Neuronal stem cell (in vitro differentiated cells): ENCODE measurements at regions not wholly inside any gene's neighbourhood (a gene's known extent, or its start where the extent isn't known, plus 50 kb on each side); places are given as distances from the start of the nearest gene placed in this dataset.

ENCODE experiments used
- DNase-seq: peaks from one replicate; pipeline ENCODE4 v3.0.0-alpha.2; 2013; ENCODE audit warnings: low spot score
- H2AFZ ChIP-seq: one replicate; pipeline ENCODE4 v1.6.1; 2013; ENCODE audit warnings: mild to moderate bottlenecking, low read length, inconsistent platforms
- H2AK5ac ChIP-seq: 2 replicates; pipeline ENCODE4 v1.6.1; 2013; ENCODE audit warnings: low read depth, mild to moderate bottlenecking, inconsistent platforms, low read length, moderate library complexity, mixed read lengths
- H2BK120ac ChIP-seq: 2 replicates; pipeline ENCODE4 v1.6.1; 2013; ENCODE audit warnings: low read depth, mild to moderate bottlenecking, inconsistent platforms, low read length, moderate library complexity, mixed read lengths
- H2BK12ac ChIP-seq: one replicate; pipeline ENCODE4 v1.6.1; 2013; ENCODE audit warnings: low read length, inconsistent platforms
- H2BK15ac ChIP-seq: 2 replicates; pipeline ENCODE4 v1.6.1; 2013; ENCODE audit warnings: mild to moderate bottlenecking, low read length, inconsistent platforms, mixed read lengths
- H2BK5ac ChIP-seq: one replicate; pipeline ENCODE4 v1.6.1; 2013; ENCODE audit warnings: inconsistent platforms, mild to moderate bottlenecking, low read length, moderate library complexity
- H3K14ac ChIP-seq: one replicate; pipeline ENCODE4 v1.6.1; 2013; ENCODE audit warnings: low read length, inconsistent platforms
- H3K18ac ChIP-seq: 2 replicates; pipeline ENCODE4 v1.6.1; 2013; ENCODE audit warnings: low read length, inconsistent platforms
- H3K23ac ChIP-seq: 2 replicates; pipeline ENCODE4 v1.6.1; 2013; ENCODE audit warnings: low read depth, mild to moderate bottlenecking, mixed read lengths, low read length, inconsistent platforms; ENCODE audit not compliant: poor library complexity
- H3K27ac ChIP-seq: replicated peaks from 3 replicates; pipeline ENCODE4 v1.5.1; 2013; ENCODE audit warnings: low read length, inconsistent platforms
- H3K27me3 ChIP-seq, 3 experiments: 2 replicates each; pipeline ENCODE4 v1.6.1; 2013; ENCODE audit warnings: low read length in 3 of 3, mild to moderate bottlenecking in 2 of 3, inconsistent platforms in 1 of 3, low read depth in 1 of 3, mixed read lengths in 1 of 3, moderate library complexity in 1 of 3; ENCODE audit not compliant: control insufficient read depth in 3 of 3, insufficient read depth in 3 of 3
- H3K36me3 ChIP-seq, 2 donors: replicated peaks in 1 of 2; 2 replicates each; pipeline ENCODE4 v1.6.1; 2013; ENCODE audit warnings: low read length in 2 of 2; ENCODE audit not compliant: control insufficient read depth in 2 of 2, insufficient read depth in 2 of 2
- H3K4ac ChIP-seq: 2 replicates; pipeline ENCODE4 v1.6.1; 2013; ENCODE audit warnings: inconsistent platforms, mild to moderate bottlenecking, low read length, moderate library complexity
- H3K4me1 ChIP-seq, 2 donors: 1 replicate in 1 of 2; 2 replicates in 1 of 2; pipeline ENCODE4 v1.6.1; 2013; ENCODE audit warnings: low read length in 2 of 2, low read depth in 1 of 2; ENCODE audit not compliant: control insufficient read depth in 2 of 2, insufficient read depth in 1 of 2
- H3K4me2 ChIP-seq: one replicate; pipeline ENCODE4 v1.6.1; 2013; ENCODE audit warnings: mild to moderate bottlenecking, low read length, inconsistent platforms; ENCODE audit not compliant: insufficient read depth, poor library complexity, severe bottlenecking
- H3K4me3 ChIP-seq, 2 donors: 2 replicates each; pipeline ENCODE4 v1.5.1; 2013; ENCODE audit warnings: low read length in 2 of 2, mild to moderate bottlenecking in 2 of 2, inconsistent platforms in 1 of 2, moderate library complexity in 1 of 2
- H3K79me1 ChIP-seq: one replicate; pipeline ENCODE4 v1.6.1; 2013; ENCODE audit warnings: low read depth, mild to moderate bottlenecking, inconsistent platforms, low read length, moderate library complexity
- H3K9ac ChIP-seq: one replicate; pipeline ENCODE4 v1.6.1; 2013; ENCODE audit warnings: mild to moderate bottlenecking, low read depth, low read length, inconsistent platforms; ENCODE audit not compliant: poor library complexity
- H3K9me3 ChIP-seq, 2 donors: replicated peaks in 1 of 2; 2 replicates each; pipeline versions ENCODE3 to v1.6.1; 2013; ENCODE audit warnings: low read length in 2 of 2, mild to moderate bottlenecking in 2 of 2, inconsistent platforms in 1 of 2, low read depth in 1 of 2, mixed read lengths in 1 of 2, moderate library complexity in 1 of 2; ENCODE audit not compliant: control insufficient read depth in 2 of 2, insufficient read depth in 1 of 2
- H4K8ac ChIP-seq: one replicate; pipeline ENCODE4 v1.6.1; 2013; ENCODE audit warnings: low read depth, mild to moderate bottlenecking, inconsistent platforms, low read length, moderate library complexity
- H4K91ac ChIP-seq: one replicate; pipeline ENCODE4 v1.6.1; 2013; ENCODE audit warnings: low read length, low read depth, mild to moderate bottlenecking, inconsistent platforms; ENCODE audit not compliant: poor library complexity
- WGBS, 2 donors: extraction: QIAGEN DNeasy Blood & Tissue Kit; methylation state at CpG; one replicate each; pipeline ENCODE4 v1.1.7; 2013; ENCODE audit warnings: missing lambda C conversion rate in 2 of 2, mixed read lengths in 1 of 2; ENCODE audit not compliant: insufficient read length in 2 of 2, insufficient replicate concordance in 1 of 2; ENCODE audit errors: extremely low coverage in 2 of 2; 5-methylcytosine and 5-hydroxymethylcytosine counted together

GRCh38 chr13:33512880-33513554 lies 227.5 kb upstream of the STARD13 start:
- Histone ChIP-seq H3K27ac (no peak overlapping the region), H3K9me3 (no peaks in the 10 kb centered on the region), H3K9ac (no peak overlapping the region)

DNA sequence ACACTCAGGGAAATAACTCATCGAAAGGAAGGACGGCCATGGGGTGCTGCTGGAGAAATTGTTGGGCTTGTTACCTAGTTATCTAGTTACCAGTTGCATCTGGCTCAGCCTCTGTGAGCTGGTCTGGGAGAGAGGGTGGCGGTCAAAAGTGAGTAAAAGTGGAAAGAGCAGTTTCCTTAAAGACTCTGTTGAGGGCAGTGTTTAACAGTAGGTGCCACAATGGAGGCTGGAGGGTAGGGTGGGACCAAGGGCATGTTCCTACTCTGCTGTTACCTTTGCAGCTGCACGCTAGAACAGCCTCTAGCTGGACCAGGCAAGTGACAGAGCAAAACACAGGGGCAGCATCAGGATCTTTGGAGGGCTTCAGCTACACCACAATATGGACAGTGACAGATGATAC lies 228.8 kb upstream of the STARD13 start:
- Histone ChIP-seq H3K27ac (no peak overlapping the region), H3K9ac (no peak overlapping the region), H3K9me3 (no peaks in the 10 kb centered on the region), H4K91ac (no peak overlapping the region), H3K4ac (no peak overlapping the region), H3K14ac (no peak overlapping the region), H3K18ac (peak overlapping the region; percentile 60), H3K79me1 (no peaks in the 10 kb centered on the region), H3K23ac (no peak overlapping the region), H2BK12ac (no peak overlapping the region), H3K4me2 (no peak overlapping the region), H3K36me3 (no peaks in the 10 kb centered on the region), H2BK15ac (no peak overlapping the region), H2BK120ac (no peak overlapping the region), H4K8ac (no peak overlapping the region), H2AK5ac (no peak overlapping the region), H2AFZ (peak overlapping the region; percentile 15), H3K4me3 (no peak overlapping the region), H3K4me1 (peaks cover 0 to 3% of the 10 kb centered on the region in 2 donors), H2BK5ac (no peak overlapping the region), H3K27me3 (no peaks in the 10 kb centered on the region)
- DNase-seq, result no peak
- no CpG with 5 or more reads among the region's 4 CpGs for WGBS, 2 donors

More at GRCh38 chr13:33512880-33513554, 227.5 kb upstream of the STARD13 start:
- no peak overlapping the region for H4K8ac ChIP-seq
- H3K23ac ChIP-seq, result no peak overlapping the region
- no peak overlapping the region for H3K4me3 ChIP-seq
- H3K27me3 ChIP-seq, result no peaks in the 10 kb centered on the region
- H3K14ac ChIP-seq, result no peak overlapping the region
- no peak overlapping the region for H2BK15ac ChIP-seq
- H2BK120ac ChIP-seq, result no peak overlapping the region
- peaks cover 0 to 3% of the 10 kb centered on the region in 2 donors for H3K4me1 ChIP-seq
- WGBS, 2 donors, result no CpG with 5 or more reads among the region's 2 CpGs
- no peak overlapping the region for H2AFZ ChIP-seq
- H2AK5ac ChIP-seq, result no peak overlapping the region
- no peak for DNase-seq
- no peak overlapping the region for H2BK5ac ChIP-seq
- no peak overlapping the region for H3K18ac ChIP-seq
- H3K36me3 ChIP-seq, result no peaks in the 10 kb centered on the region
- no peak overlapping the region for H4K91ac ChIP-seq
- no peak overlapping the region for H3K4ac ChIP-seq
- H3K4me2 ChIP-seq, result no peak overlapping the region
- no peak overlapping the region for H2BK12ac ChIP-seq
- H3K79me1 ChIP-seq, result no peaks in the 10 kb centered on the region

GRCh38 chr13:33515146-33515545 lies 229.6 kb upstream of the STARD13 start:
- H3K4me2 ChIP-seq, result no peak overlapping the region
- H3K79me1 ChIP-seq, result no peaks in the 10 kb centered on the region
- no peak overlapping the region for H3K23ac ChIP-seq
- no peak overlapping the region for H2AFZ ChIP-seq
- no peaks in the 10 kb centered on the region for H3K36me3 ChIP-seq
- H2BK15ac ChIP-seq, result no peak overlapping the region
- no peak overlapping the region for H3K14ac ChIP-seq
- no peak overlapping the region for H3K18ac ChIP-seq
- WGBS, 2 donors, result no CpG with 5 or more reads among the region's 3 CpGs
- H2AK5ac ChIP-seq, result no peak overlapping the region
- no peak overlapping the region for H3K4me3 ChIP-seq
- H3K9me3 ChIP-seq, result no peaks in the 10 kb centered on the region
- no peak for DNase-seq
- H3K4me1 ChIP-seq, result no peaks in the 10 kb centered on the region
- no peak overlapping the region for H3K27ac ChIP-seq
- no peak overlapping the region for H3K9ac ChIP-seq
- no peak overlapping the region for H2BK12ac ChIP-seq
- H3K4ac ChIP-seq, result no peak overlapping the region
- H4K8ac ChIP-seq, result no peak overlapping the region
- H3K27me3 ChIP-seq, result no peaks in the 10 kb centered on the region
- H2BK120ac ChIP-seq, result no peak overlapping the region
- H2BK5ac ChIP-seq, result no peak overlapping the region
- H4K91ac ChIP-seq, result no peak overlapping the region

- no peak overlapping the region for H4K8ac ChIP-seq
- no peak overlapping the region for H3K27ac ChIP-seq
- no peak overlapping the region for H3K14ac ChIP-seq
- no CpG with 5 or more reads among the region's 2 CpGs for WGBS, 2 donors
- H3K4me3 ChIP-seq, result no peak overlapping the region
- no peak overlapping the region for H3K9ac ChIP-seq
- H3K4ac ChIP-seq, result no peak overlapping the region
- no peak overlapping the region for H2BK15ac ChIP-seq
- no peaks in the 10 kb centered on the region for H3K27me3 ChIP-seq
- peaks cover 0 to 2% of the 10 kb centered on the region in 2 donors for H3K4me1 ChIP-seq
- H4K91ac ChIP-seq, result no peak overlapping the region
- H3K9me3 ChIP-seq, result no peaks in the 10 kb centered on the region
- H2BK12ac ChIP-seq, result no peak overlapping the region
- H2AK5ac ChIP-seq, result no peak overlapping the region
- DNase-seq, result no peak
- H3K36me3 ChIP-seq, result no peaks in the 10 kb centered on the region
- no peak overlapping the region for H2BK5ac ChIP-seq
- no peak overlapping the region for H3K4me2 ChIP-seq
- no peak overlapping the region for H3K18ac ChIP-seq
- no peaks in the 10 kb centered on the region for H3K79me1 ChIP-seq
- H2AFZ ChIP-seq, result no peak overlapping the region
- no peak overlapping the region for H3K23ac ChIP-seq
- H2BK120ac ChIP-seq, result no peak overlapping the region
These were observed 232.9 kb upstream of the STARD13 start for GRCh38 chr13:33518452-33518851.
